Endothelial cell of umbilical vein (primary cell): ENCODE measurements at regions not wholly inside any gene's neighbourhood (a gene's known extent, or its start where the extent isn't known, plus 50 kb on each side); places are given as distances from the start of the nearest gene placed in this dataset.

Experiments
- CTCF ChIP-seq, 2 donors: IDR thresholded peaks; 1 replicate in 1 of 2; 2 replicates in 1 of 2; pipeline ENCODE4 v1.5.1; 2011; ENCODE audit warnings: low read length in 2 of 2, mild to moderate bottlenecking in 2 of 2, moderate library complexity in 2 of 2, control low read depth in 1 of 2, inconsistent platforms in 1 of 2, low read depth in 1 of 2; ENCODE audit not compliant: insufficient read depth in 1 of 2; ENCODE audit errors: extremely low read depth in 1 of 2
- EZH2 ChIP-seq: IDR thresholded peaks from 2 replicates; pipeline ENCODE4 v1.6.1; 2012; ENCODE audit warnings: borderline replicate concordance, low read depth, mild to moderate bottlenecking, moderate library complexity, low read length, inconsistent platforms; ENCODE audit not compliant: severe bottlenecking
- FOS ChIP-seq: IDR thresholded peaks from 2 replicates; pipeline ENCODE4 v1.6.1; 2011; ENCODE audit warnings: mild to moderate bottlenecking, low read length, moderate library complexity, borderline replicate concordance; ENCODE audit not compliant: insufficient read depth
- GATA2 ChIP-seq: IDR thresholded peaks from 2 replicates; pipeline ENCODE4 v1.7.0; 2011; ENCODE audit warnings: low read depth, mild to moderate bottlenecking, moderate library complexity, mixed read lengths, low read length; ENCODE audit not compliant: insufficient read length, insufficient read depth
- JUN ChIP-seq: IDR thresholded peaks from 2 replicates; pipeline ENCODE4 v1.6.1; 2011; ENCODE audit warnings: borderline replicate concordance, low read depth; ENCODE audit not compliant: insufficient read length, insufficient read depth
- MAX ChIP-seq: IDR thresholded peaks from 2 replicates; pipeline ENCODE4 v1.6.1; 2011; ENCODE audit not compliant: insufficient read depth, insufficient read length
- MYC ChIP-seq: IDR thresholded peaks from one replicate; pipeline ENCODE4 v1.6.1; 2011; ENCODE audit warnings: mild to moderate bottlenecking, low read depth, low read length
- POLR2A ChIP-seq: IDR thresholded peaks from 2 replicates; pipeline ENCODE4 v1.6.1; 2012; ENCODE audit warnings: low read depth, mild to moderate bottlenecking, control low read depth, low read length
- POLR2AphosphoS5 ChIP-seq: IDR thresholded peaks from 2 replicates; pipeline ENCODE4 v1.6.1; 2012; ENCODE audit warnings: low read depth, mild to moderate bottlenecking, control low read depth, low read length, moderate library complexity; ENCODE audit not compliant: insufficient read depth

GRCh38 chr1:228830185-228830953 is 95.1 kb downstream of the RHOU start:
- TF ChIP-seq POLR2A (no peak), CTCF (IDR thresholded peaks at IDR 0.05; ENCODE audit: extremely low read depth in 1 of 2, insufficient read depth in 1 of 2, low read depth in 1 of 2, low read length in 2 of 2) (no peak), POLR2AphosphoS5 (no peak), EZH2 (no peak), MAX (no peak), JUN (no peak), FOS (no peak), MYC (no peak), GATA2 (no peak)
